Endothelial cell of umbilical vein (primary cell): ENCODE measurements at regions not wholly inside any gene's neighbourhood (a gene's known extent, or its start where the extent isn't known, plus 50 kb on each side); places are given as distances from the start of the nearest gene placed in this dataset.

Experiments
- EZH2 ChIP-seq: IDR thresholded peaks from 2 replicates; pipeline ENCODE4 v1.6.1; 2012; ENCODE audit warnings: borderline replicate concordance, low read depth, mild to moderate bottlenecking, moderate library complexity, low read length, inconsistent platforms; ENCODE audit not compliant: severe bottlenecking
- POLR2A ChIP-seq: IDR thresholded peaks from 2 replicates; pipeline ENCODE4 v1.6.1; 2012; ENCODE audit warnings: low read depth, mild to moderate bottlenecking, control low read depth, low read length
- POLR2AphosphoS5 ChIP-seq: IDR thresholded peaks from 2 replicates; pipeline ENCODE4 v1.6.1; 2012; ENCODE audit warnings: low read depth, mild to moderate bottlenecking, control low read depth, low read length, moderate library complexity; ENCODE audit not compliant: insufficient read depth
- TF ChIP-seq, protein P1 (sequence below), 2 donors: IDR thresholded peaks; 1 replicate in 1 of 2; 2 replicates in 1 of 2; pipeline ENCODE4 v1.5.1; 2011; ENCODE audit warnings: low read length in 2 of 2, mild to moderate bottlenecking in 2 of 2, moderate library complexity in 2 of 2, control low read depth in 1 of 2, inconsistent platforms in 1 of 2, low read depth in 1 of 2; ENCODE audit not compliant: insufficient read depth in 1 of 2; ENCODE audit errors: extremely low read depth in 1 of 2

GRCh38 chrY:8128578-8128977 is 1208.7 kb upstream of the TSPY4 start:
- TF ChIP-seq, protein P1, sequence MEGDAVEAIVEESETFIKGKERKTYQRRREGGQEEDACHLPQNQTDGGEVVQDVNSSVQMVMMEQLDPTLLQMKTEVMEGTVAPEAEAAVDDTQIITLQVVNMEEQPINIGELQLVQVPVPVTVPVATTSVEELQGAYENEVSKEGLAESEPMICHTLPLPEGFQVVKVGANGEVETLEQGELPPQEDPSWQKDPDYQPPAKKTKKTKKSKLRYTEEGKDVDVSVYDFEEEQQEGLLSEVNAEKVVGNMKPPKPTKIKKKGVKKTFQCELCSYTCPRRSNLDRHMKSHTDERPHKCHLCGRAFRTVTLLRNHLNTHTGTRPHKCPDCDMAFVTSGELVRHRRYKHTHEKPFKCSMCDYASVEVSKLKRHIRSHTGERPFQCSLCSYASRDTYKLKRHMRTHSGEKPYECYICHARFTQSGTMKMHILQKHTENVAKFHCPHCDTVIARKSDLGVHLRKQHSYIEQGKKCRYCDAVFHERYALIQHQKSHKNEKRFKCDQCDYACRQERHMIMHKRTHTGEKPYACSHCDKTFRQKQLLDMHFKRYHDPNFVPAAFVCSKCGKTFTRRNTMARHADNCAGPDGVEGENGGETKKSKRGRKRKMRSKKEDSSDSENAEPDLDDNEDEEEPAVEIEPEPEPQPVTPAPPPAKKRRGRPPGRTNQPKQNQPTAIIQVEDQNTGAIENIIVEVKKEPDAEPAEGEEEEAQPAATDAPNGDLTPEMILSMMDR (IDR thresholded peaks at IDR 0.05; ENCODE audit: extremely low read depth in 1 of 2, insufficient read depth in 1 of 2, low read depth in 1 of 2, low read length in 2 of 2) = no peak
- TF ChIP-seq POLR2AphosphoS5 (no peak), POLR2A (no peak), EZH2 (no peak)
